ENCODE measurements at regions not wholly inside any gene's neighbourhood (a gene's known extent, or its start where the extent isn't known, plus 50 kb on each side); places are given as distances from the start of the nearest gene placed in this dataset.

- DNase-seq (ENCODE audit: low spot score) (no peak), ATAC-seq (no peak)
Observed at GRCh38 chr10:128861018-128861901, 605.8 kb upstream of the MGMT start.

GRCh38 chr10:128863411-128863810, 603.6 kb upstream of the MGMT start:
- no peak for ATAC-seq
- no peak for DNase-seq (ENCODE audit: low spot score)

- DNase-seq (ENCODE audit: low spot score) (no peak), ATAC-seq (no peak)
Observed at GRCh38 chr10:128863823-128864405, 603.1 kb upstream of the MGMT start.

GRCh38 chr10:128864554-128865295, 602.3 kb upstream of the MGMT start:
- no peak for DNase-seq (ENCODE audit: low spot score)
- ATAC-seq, result no peak

- DNase-seq (ENCODE audit: low spot score) (no peak), ATAC-seq (no peak)
Observed at GRCh38 chr10:128865436-128866195, 601.4 kb upstream of the MGMT start.

- ATAC-seq, result no peak
- DNase-seq (ENCODE audit: low spot score), result no peak
Observed at GRCh38 chr10:128866551-128866950, 600.5 kb upstream of the MGMT start.

GRCh38 chr10:128867210-128867609, 599.8 kb upstream of the MGMT start:
- ATAC-seq, result no peak
- DNase-seq (ENCODE audit: low spot score), result no peak

- no peak for ATAC-seq
Observed at GRCh38 chr10:128867819-128868218, 599.2 kb upstream of the MGMT start.

GRCh38 chr10:128868481-128868880, 598.6 kb upstream of the MGMT start:
- ATAC-seq (no peak), DNase-seq (ENCODE audit: low spot score) (no peak)

More at GRCh38 chr10:128867819-128868218, 599.2 kb upstream of the MGMT start:
- no peak for DNase-seq (ENCODE audit: low spot score)

- no peak for DNase-seq (ENCODE audit: low spot score)
- ATAC-seq, result no peak
Observed at GRCh38 chr10:128869101-128869749, 597.8 kb upstream of the MGMT start.

GRCh38 chr10:128870830-128871597, 596.0 kb upstream of the MGMT start:
- no peak for ATAC-seq
- DNase-seq (ENCODE audit: low spot score), result no peak

- ATAC-seq, result no peak
Observed at GRCh38 chr10:128871671-128872231, 595.3 kb upstream of the MGMT start.

GRCh38 chr10:128873411-128874054, 593.5 kb upstream of the MGMT start:
- DNase-seq (ENCODE audit: low spot score) (no peak), ATAC-seq (no peak)

More at GRCh38 chr10:128871671-128872231, 595.3 kb upstream of the MGMT start:
- DNase-seq (ENCODE audit: low spot score), result no peak

GRCh38 chr10:128874331-128874730, 592.7 kb upstream of the MGMT start:
- ATAC-seq (no peak), DNase-seq (ENCODE audit: low spot score) (no peak)

- ATAC-seq (no peak), DNase-seq (ENCODE audit: low spot score) (no peak)
Observed at GRCh38 chr10:128875030-128875744, 591.9 kb upstream of the MGMT start.

- no peak for ATAC-seq
- DNase-seq (ENCODE audit: low spot score), result no peak
Observed at GRCh38 chr10:128875956-128876736, 590.9 kb upstream of the MGMT start.

GRCh38 chr10:128877141-128877540, 589.9 kb upstream of the MGMT start:
- no peak for ATAC-seq

More at GRCh38 chr10:128877141-128877540, 589.9 kb upstream of the MGMT start:
- no peak for DNase-seq (ENCODE audit: low spot score)
